GM21390 (cell line): ENCODE measurements at regions not wholly inside any gene's neighbourhood (a gene's known extent, or its start where the extent isn't known, plus 50 kb on each side); places are given as distances from the start of the nearest gene placed in this dataset.
"Not testable (repeated sequence)": the region's sequence is repeated elsewhere in the genome, so short reads cannot be mapped to it uniquely, and the experiment has no call there.

Experiments used
- ATAC-seq: cut with Tn5 transposase; IDR thresholded peaks from one replicate; pipeline ENCODE4 v1.9.1; 2021; ENCODE audit not compliant: unreplicated experiment

DNA sequence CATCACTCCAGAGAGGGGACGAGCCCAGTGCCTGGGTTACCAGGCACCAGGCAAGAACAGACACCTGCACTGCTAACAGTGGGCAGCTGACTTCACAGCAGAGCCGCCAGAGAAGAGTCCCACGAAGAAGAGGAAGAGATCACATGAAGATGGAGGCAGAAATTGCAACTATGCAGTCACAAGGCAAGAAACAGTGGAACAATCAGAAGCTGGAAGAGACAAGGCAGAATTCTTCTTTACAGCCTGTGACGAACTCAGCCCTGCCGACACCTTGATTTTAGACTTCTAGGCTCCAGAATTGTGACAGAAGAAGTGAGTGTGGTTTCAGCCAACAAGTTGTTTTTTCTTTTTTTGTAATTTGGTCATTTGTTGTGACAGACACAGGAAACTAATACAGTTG is 59.2 kb downstream of the IL12A start:
- no peak for ATAC-seq

- no peak for ATAC-seq
Measured at GRCh38 chr3:160049038-160049437, 60.4 kb downstream of the IL12A start.

DNA sequence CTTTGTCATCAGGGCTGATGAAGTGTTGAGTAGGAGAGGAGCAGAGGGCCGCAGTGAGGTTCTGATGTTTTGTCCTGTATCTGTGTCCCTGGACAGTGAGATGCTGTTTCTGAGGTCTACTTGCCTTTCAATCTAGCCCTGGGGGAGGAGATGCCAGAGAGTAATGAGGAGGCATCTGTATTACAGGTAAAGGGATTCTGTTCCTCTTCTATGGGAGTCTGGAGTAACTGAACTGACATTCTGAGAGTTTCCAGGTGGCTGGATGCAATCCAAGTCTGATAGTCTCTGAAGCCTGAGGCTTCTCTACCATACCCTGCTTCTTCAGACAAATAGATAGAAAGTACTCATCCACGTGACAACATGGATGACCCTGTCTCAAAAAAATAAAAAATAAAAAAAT is 60.9 kb downstream of the IL12A start:
- ATAC-seq, result no peak

DNA sequence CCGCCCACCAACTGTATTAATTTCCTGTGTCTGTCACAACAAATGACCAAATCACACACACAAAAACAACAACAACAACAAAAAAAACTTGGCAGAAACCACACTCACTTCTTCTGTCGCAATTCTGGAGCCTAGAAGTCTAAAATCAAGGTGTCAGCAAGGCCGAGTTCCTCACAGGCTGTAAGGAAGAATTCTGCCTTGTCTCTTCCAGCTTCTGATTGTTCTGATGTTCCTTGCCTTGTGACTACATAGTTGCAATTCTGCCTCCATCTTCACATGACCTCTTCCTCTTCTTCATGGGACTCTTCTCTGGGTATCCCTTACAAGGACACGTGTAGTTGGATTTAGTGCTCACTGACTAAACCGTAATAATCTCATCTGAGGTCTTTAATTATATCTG is 61.4 kb downstream of the IL12A start:
- ATAC-seq, result no peak

GRCh38 chr3:160052385-160053047 is 63.9 kb downstream of the IL12A start:
- no peak for ATAC-seq

- ATAC-seq, result no peak
Measured at GRCh38 chr3:160053048-160053391, 64.4 kb downstream of the IL12A start.

GRCh38 chr3:160054862-160055261 is 66.2 kb downstream of the IL12A start:
- ATAC-seq, result not testable (repeated sequence)

DNA sequence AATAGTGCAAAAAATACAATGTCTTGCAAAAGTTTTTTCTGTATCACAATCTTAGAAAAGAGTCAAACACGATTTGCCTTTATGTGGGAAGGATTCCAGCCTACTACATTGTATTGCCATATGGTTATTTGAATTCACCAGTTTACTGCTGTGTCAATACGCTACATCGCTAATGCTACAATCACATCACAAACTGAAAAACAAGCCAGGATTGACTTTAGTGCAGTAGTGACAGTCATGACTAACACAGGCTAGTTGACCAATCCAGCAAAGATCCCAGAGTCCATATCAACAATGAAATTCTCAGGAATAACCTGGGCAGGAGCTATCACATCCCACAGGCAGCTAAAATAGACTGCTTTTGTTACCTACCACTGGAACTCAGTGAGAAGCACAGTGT is 67.0 kb downstream of the IL12A start:
- ATAC-seq, result no peak

GRCh38 chr3:160057331-160057730 is 68.7 kb downstream of the IL12A start:
- no peak for ATAC-seq

DNA sequence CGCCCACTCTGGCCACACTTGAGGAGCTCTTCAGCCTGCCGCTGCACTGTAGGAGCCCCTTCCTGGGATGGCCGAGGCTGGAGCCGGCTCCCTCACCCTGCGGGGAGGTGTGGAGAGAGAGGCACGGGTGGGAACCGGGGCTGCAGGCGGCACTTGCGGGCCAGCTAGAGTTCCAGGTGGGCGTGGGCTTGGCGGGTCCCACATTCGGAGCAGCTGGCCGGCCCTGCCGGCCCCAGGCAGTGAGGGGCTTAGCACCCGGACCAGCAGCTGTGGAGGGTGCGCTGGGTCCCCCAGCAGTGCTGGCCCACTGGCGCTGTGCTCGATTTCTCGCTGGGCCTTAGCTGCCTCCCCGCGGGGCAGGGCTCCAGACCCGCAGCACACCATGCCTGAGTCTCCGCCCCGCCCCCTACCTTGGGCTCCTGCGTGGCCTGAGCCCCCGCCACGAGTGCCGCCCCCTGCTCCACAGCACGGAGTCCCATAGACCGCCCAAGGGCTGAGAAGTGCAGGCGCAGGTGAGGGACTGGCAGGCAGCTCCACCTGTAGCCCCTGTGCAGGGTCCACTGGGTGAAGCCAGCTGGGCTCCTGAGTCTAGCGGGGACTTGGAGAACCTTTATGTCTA is 71.9 kb downstream of the IL12A start:
- ATAC-seq, result no peak

GRCh38 chr3:160061525-160061924 is 72.9 kb downstream of the IL12A start:
- no peak for ATAC-seq

- ATAC-seq, result no peak
Measured at GRCh38 chr3:160065282-160065681, 76.6 kb downstream of the IL12A start.

DNA sequence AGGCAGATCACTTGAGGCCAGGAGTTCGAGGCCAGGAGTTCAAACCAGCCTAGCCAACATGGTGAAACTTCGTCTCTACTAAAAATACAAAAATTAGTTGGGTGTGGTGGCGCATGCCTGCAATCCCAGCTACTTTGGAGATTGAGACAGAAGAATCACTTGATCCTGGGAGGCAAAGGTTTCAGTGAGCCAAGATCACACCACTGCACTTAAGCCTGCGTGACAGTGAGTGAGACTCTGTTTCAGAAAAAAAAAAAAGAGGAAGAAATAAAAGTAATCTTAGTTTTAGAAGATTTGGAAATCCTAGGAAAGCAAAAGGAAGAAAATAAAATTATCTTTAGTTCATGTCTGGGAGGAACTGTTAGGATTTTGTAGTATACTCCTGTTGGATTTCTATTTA is 77.2 kb downstream of the IL12A start:
- no peak for ATAC-seq

DNA sequence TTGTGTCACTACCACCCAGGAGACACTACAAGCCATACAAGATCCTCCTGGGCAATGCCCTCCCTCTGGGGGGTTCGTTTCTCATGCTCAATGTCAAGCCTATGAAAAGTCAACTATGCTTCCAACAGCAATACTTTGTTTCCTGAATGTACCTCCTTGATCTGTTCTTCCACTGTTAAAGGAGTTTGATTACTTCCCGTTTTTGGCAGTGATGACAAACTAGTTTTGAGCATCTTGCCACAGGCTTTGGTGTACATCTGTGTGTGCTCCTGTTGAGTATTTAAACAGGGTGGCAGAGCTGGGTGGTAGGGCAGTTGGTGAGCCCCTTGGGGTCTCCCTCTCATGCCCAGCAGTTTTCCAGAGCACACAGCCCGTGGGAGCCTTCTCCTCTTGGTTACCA is 81.4 kb downstream of the IL12A start:
- no peak for ATAC-seq

DNA sequence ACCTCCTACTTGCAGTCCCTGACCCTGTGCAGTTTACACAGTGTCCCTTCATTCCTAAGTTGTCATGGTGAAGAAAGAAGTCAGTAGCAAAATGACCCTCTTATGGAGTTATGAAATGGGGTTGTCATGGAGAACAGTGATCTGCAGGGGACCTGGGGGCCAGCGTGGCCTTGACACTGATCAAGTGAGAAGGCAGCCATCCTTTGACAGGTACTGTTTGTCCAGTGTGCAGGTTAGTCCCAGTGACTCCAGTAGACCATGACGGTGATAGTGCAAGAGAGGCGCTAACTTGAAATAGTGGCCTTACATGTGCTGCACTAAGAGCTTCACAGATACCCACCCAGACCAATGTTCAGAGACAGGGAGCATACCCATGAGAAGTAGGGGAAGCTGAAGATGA is 87.9 kb downstream of the IL12A start:
- no peak for ATAC-seq

DNA sequence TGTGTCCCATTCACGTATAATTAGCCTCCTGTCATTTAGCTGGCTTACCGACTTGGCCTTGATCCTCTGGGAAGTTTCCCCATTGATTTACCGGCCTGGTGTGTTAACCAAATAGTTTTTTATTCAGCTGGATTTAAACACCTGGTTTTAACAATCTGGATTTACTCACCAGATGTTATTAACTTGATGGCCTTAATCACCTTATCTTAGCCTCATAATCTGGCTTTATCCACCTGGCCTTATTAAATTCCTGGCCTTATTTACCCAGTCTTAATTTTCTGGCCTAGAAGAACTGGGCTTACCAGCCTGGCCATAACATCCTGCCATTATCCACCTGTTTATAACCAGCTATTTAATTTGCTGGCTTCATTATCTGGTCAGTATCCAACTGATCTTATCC is 89.9 kb downstream of the IL12A start:
- ATAC-seq, result no peak

- ATAC-seq, result no peak
Measured at GRCh38 chr3:160081958-160082533, 93.4 kb downstream of the IL12A start.

DNA sequence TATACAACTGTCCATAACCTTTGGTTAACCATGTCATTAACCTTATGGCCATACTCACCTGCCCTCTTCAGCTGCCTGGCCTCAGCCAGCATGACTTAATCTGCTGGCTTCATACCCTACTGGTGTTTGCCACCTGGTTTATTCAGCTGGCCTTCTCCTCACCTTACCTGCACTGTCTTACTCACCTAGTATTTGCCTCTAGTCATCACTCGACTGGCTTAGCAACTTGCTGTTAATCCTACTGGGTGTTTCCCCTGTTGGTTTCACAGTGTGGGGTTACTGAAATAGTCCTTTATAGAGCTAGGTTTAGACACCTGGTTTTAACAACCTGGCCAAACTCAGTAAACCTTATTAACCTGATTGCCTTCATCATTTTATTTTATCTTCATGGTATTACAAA is 96.4 kb downstream of the IL12A start:
- no peak for ATAC-seq

DNA sequence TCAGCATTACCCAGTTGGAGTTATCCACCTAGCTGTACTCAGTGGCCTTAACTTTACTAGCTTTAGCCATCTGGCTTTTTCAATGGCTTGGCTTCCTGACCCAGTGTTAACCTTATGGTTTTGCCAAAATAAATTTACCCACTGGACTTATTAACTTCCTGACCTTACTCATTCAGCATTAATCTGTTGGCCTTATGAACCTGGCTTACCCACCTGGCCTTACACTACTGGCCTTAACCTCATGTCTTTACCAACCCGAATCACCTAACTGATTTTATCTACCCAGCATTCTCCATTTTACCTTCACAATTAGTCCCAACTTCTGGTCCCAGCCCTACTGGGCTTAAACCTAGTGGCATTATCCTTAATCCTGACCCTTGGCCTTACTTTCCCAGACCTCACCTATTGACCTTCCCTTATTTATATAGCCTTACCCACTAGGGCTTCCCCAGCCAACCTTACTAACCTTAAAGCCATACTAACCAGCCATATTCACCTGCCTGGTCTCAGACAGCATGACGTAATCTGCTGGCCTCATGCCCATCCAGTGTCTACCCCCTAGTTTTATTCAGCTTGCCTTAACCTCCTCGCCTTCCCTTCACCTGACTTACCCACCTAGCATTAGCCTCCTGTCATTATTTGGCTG is 100.0 kb downstream of the IL12A start:
- ATAC-seq, result no peak

- no peak for ATAC-seq
Measured at GRCh38 chr3:160090653-160091052, 102.0 kb downstream of the IL12A start.

GRCh38 chr3:160091441-160091840 is 102.8 kb downstream of the IL12A start:
- no peak for ATAC-seq

GRCh38 chr3:160092760-160093159 is 104.1 kb downstream of the IL12A start:
- ATAC-seq, result no peak
